ENCODE measurements at regions not wholly inside any gene's neighbourhood (a gene's known extent, or its start where the extent isn't known, plus 50 kb on each side); places are given as distances from the start of the nearest gene placed in this dataset.

- no peak for TF ChIP-seq POLR2A (IDR thresholded peaks at IDR 0.05)
- TF ChIP-seq CTCF (IDR thresholded peaks at IDR 0.05), result no peak
These were observed 104.4 kb upstream of the PRL start for GRCh38 chr6:22401206-22401605.
